Hepatocyte (in vitro differentiated cells): ENCODE measurements at regions not wholly inside any gene's neighbourhood (a gene's known extent, or its start where the extent isn't known, plus 50 kb on each side); places are given as distances from the start of the nearest gene placed in this dataset.
"Not testable (repeated sequence)": the region's sequence is repeated elsewhere in the genome, so short reads cannot be mapped to it uniquely, and the experiment has no call there.

Source experiments
- DNase-seq: peaks from one replicate; pipeline ENCODE4 v3.0.0-alpha.2; 2016; ENCODE audit warnings: low spot score
- H2AFZ ChIP-seq: fragments of 200-600 bp; sonication (generic); 2 replicates; pipeline ENCODE4 v1.6.0; 2016; ENCODE audit warnings: antibody characterized with exemption, mild to moderate bottlenecking
- H3K27ac ChIP-seq: fragments of 200-600 bp; sonication (generic); 2 replicates; pipeline ENCODE4 v1.5.1; 2016; ENCODE audit warnings: mild to moderate bottlenecking
- H3K27me3 ChIP-seq: fragments of 200-600 bp; sonication (generic); 2 replicates; pipeline ENCODE4 v1.6.1; 2016
- H3K36me3 ChIP-seq: fragments of 200-600 bp; sonication (generic); replicated peaks from 2 replicates; pipeline ENCODE4 v1.5.1; 2016; ENCODE audit warnings: low read depth; ENCODE audit not compliant: insufficient read depth
- H3K4me1 ChIP-seq: fragments of 200-600 bp; sonication (generic); 2 replicates; pipeline ENCODE4 v1.5.1; 2016; ENCODE audit warnings: mild to moderate bottlenecking, moderate library complexity; ENCODE audit not compliant: insufficient read depth
- H3K4me2 ChIP-seq: fragments of 200-600 bp; sonication (generic); 2 replicates; pipeline ENCODE4 v1.6.0; 2016
- H3K4me3 ChIP-seq: fragments of 200-600 bp; sonication (generic); 2 replicates; pipeline ENCODE4 v1.5.1; 2016; ENCODE audit warnings: mild to moderate bottlenecking
- H3K79me2 ChIP-seq: fragments of 200-600 bp; sonication (generic); 2 replicates; pipeline ENCODE4 v1.6.0; 2017; ENCODE audit warnings: mild to moderate bottlenecking
- H3K9me2 ChIP-seq: fragments of 200-600 bp; sonication (generic); replicated peaks from 2 replicates; pipeline ENCODE4 v1.6.0; 2017; ENCODE audit warnings: mild to moderate bottlenecking; ENCODE audit not compliant: insufficient read depth
- H3K9me3 ChIP-seq: fragments of 200-600 bp; sonication (generic); 2 replicates; pipeline ENCODE4 v1.5.1; 2016; ENCODE audit warnings: low read depth, mild to moderate bottlenecking
- H4K20me1 ChIP-seq: fragments of 200-600 bp; sonication (generic); 2 replicates; pipeline ENCODE4 v1.6.0; 2016; ENCODE audit warnings: mild to moderate bottlenecking; ENCODE audit not compliant: insufficient read depth, poor library complexity, severe bottlenecking
- CTCF ChIP-seq: fragments of 200-600 bp; sonication (generic); IDR thresholded peaks from 2 replicates; pipeline ENCODE4 v1.5.1; 2016; ENCODE audit warnings: antibody characterized with exemption, mild to moderate bottlenecking; ENCODE audit not compliant: poor library complexity
- EZH2 ChIP-seq: fragments of 200-600 bp; sonication (generic); IDR thresholded peaks from 2 replicates; pipeline ENCODE4 v1.6.1; 2016; ENCODE audit warnings: antibody characterized with exemption, mild to moderate bottlenecking, borderline replicate concordance
- EZH2phosphoT487 ChIP-seq: fragments of 200-600 bp; sonication (generic); IDR thresholded peaks from one replicate; pipeline ENCODE4 v1.6.1; 2018; ENCODE audit warnings: antibody characterized with exemption, mild to moderate bottlenecking, low read depth, moderate library complexity; ENCODE audit not compliant: unreplicated experiment, severe bottlenecking
- WGBS: methylation state at CpG from one replicate; pipeline ENCODE4 v1.1.6; 2016; ENCODE audit warnings: low lambda C conversion rate; ENCODE audit errors: missing lambda C conversion rate; 5-methylcytosine and 5-hydroxymethylcytosine counted together

GRCh38 chr14:71629250-71629649, 303.0 kb upstream of the RGS6 start:
- Histone ChIP-seq H3K4me1 (no peaks in the 10 kb centered on the region), H3K4me2 (no peak overlapping the region), H3K4me3 (no peak overlapping the region), H3K36me3 (no peaks in the 10 kb centered on the region), H4K20me1 (no peaks in the 10 kb centered on the region), H3K27me3 (no peaks in the 10 kb centered on the region), H2AFZ (no peak overlapping the region), H3K9me2 (no peaks in the 10 kb centered on the region), H3K9me3 (no peaks in the 10 kb centered on the region), H3K27ac (no peak overlapping the region), H3K79me2 (no peaks in the 10 kb centered on the region)
- 83% methylated on average over 1 of the region's 1 CpG for WGBS
- DNase-seq = no peak
- no peak for TF ChIP-seq EZH2
- TF ChIP-seq EZH2phosphoT487 = no peak
- no peak for TF ChIP-seq CTCF

- H3K9me2 ChIP-seq = no peaks in the 10 kb centered on the region
- H4K20me1 ChIP-seq = no peaks in the 10 kb centered on the region
- TF ChIP-seq CTCF (no peak), EZH2 (no peak), EZH2phosphoT487 (no peak)
- 79% methylated on average over 7 of the region's 7 CpGs for WGBS
- H3K79me2 ChIP-seq = no peaks in the 10 kb centered on the region
- no peaks in the 10 kb centered on the region for H3K9me3 ChIP-seq
- no peak overlapping the region for H2AFZ ChIP-seq
- H3K36me3 ChIP-seq = no peaks in the 10 kb centered on the region
- no peak overlapping the region for H3K4me2 ChIP-seq
- no peak overlapping the region for H3K4me3 ChIP-seq
- DNase-seq = no peak
- H3K27ac ChIP-seq = no peak overlapping the region
- no peaks in the 10 kb centered on the region for H3K4me1 ChIP-seq
- H3K27me3 ChIP-seq = no peaks in the 10 kb centered on the region
These were observed 302.3 kb upstream of the RGS6 start for GRCh38 chr14:71629765-71630492.

- not testable (repeated sequence) for H4K20me1 ChIP-seq, H3K4me1 ChIP-seq, H3K9me3 ChIP-seq, H3K4me3 ChIP-seq, H3K27me3 ChIP-seq, H3K36me3 ChIP-seq, H2AFZ ChIP-seq, H3K4me2 ChIP-seq, DNase-seq, H3K27ac ChIP-seq, H3K9me2 ChIP-seq, H3K79me2 ChIP-seq
- 100% methylated on average over 1 of the region's 1 CpG for WGBS
These were observed 301.2 kb upstream of the RGS6 start for GRCh38 chr14:71631030-71631429.

- TF ChIP-seq EZH2 (no peak), EZH2phosphoT487 (no peak), CTCF (no peak)
- Histone ChIP-seq H3K4me2 (no peak overlapping the region), H3K9me2 (no peaks in the 10 kb centered on the region), H2AFZ (no peak overlapping the region), H3K4me1 (no peaks in the 10 kb centered on the region), H3K36me3 (no peaks in the 10 kb centered on the region), H3K79me2 (no peaks in the 10 kb centered on the region), H3K4me3 (no peak overlapping the region), H3K27ac (no peak overlapping the region), H3K27me3 (no peaks in the 10 kb centered on the region), H3K9me3 (no peaks in the 10 kb centered on the region), H4K20me1 (no peaks in the 10 kb centered on the region)
- 69% methylated on average over 4 of the region's 4 CpGs for WGBS
- no peak for DNase-seq
These were observed 299.7 kb upstream of the RGS6 start for GRCh38 chr14:71632440-71632946.
